ENCODE measurements at regions not wholly inside any gene's neighbourhood (a gene's known extent, or its start where the extent isn't known, plus 50 kb on each side); places are given as distances from the start of the nearest gene placed in this dataset.

DNA sequence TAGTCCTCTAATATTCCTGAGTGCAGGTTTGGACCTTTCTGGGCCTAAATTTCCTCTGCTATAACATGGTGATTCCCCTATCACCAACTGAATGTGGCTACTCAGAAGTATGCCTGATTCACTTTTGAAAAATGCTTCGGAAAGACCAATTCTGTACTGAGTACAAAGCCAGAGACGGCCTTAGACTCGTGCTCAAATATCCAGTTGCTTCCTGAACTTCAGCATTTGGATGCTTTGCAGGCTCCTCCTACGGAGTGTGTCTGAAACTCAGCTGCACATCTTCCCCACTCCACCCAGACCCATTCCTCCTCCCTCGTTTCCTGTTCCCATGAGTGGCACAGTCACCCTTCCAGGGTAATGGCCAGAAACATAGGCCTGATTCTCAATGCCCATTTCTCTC is 98.4 kb upstream of the GADD45A start:
- TF ChIP-seq YY1 (IDR thresholded peaks at IDR 0.05; ENCODE audit: insufficient read depth, insufficient read length) (no peak), ZNF274 (IDR thresholded peaks at IDR 0.05; ENCODE audit: low read depth, low read length) (no peak)

Data from NT2/D1 (cell line).